Fibroblast of pulmonary artery (primary cell): ENCODE measurements at regions not wholly inside any gene's neighbourhood (a gene's known extent, or its start where the extent isn't known, plus 50 kb on each side); places are given as distances from the start of the nearest gene placed in this dataset.

ENCODE experiments used
- DNase-seq: peaks from one replicate; pipeline ENCODE4 v3.0.0-alpha.2; 2010; ENCODE audit warnings: low read depth
- H3K4me3 ChIP-seq: replicated peaks from 2 replicates; pipeline ENCODE4 v1.5.1; 2011; ENCODE audit warnings: low read depth, mild to moderate bottlenecking, control low read depth, low read length, moderate library complexity
- TF ChIP-seq, protein P1 (sequence below): IDR thresholded peaks from 2 replicates; pipeline ENCODE4 v1.5.1; 2011; ENCODE audit warnings: mild to moderate bottlenecking, control low read depth, low read length, inconsistent platforms; ENCODE audit errors: missing control alignments

DNA sequence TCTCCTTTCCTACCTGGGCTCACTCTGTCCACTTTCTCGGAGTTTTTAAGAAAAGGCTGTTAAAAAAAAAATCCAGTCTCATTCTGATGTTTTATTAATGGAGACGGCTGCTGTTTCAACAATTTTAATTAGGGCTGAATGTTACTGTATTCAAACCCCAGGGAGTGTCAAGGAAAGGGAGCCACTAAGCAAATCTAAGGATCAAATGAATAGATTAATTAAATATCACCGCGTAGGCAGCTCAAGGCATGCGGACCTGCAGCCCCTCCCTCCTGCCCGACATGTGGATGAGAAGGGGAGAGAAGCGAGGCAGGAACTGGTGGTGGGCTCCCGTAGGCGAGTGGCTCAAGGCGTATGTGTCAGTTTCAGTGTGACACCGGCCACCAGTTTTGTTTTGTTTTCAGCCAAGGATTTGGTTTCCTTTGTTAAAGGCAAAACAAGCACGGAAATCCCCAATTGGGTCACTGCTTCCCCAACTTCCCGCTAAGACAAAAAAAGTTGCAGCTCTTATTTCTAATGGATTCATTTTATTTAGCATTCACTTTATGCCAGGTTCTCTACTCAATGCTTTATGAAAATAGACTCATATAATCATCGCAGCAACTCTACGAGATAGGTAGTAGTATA is 110.6 kb downstream of the GP2 start:
- TF ChIP-seq, protein P1, sequence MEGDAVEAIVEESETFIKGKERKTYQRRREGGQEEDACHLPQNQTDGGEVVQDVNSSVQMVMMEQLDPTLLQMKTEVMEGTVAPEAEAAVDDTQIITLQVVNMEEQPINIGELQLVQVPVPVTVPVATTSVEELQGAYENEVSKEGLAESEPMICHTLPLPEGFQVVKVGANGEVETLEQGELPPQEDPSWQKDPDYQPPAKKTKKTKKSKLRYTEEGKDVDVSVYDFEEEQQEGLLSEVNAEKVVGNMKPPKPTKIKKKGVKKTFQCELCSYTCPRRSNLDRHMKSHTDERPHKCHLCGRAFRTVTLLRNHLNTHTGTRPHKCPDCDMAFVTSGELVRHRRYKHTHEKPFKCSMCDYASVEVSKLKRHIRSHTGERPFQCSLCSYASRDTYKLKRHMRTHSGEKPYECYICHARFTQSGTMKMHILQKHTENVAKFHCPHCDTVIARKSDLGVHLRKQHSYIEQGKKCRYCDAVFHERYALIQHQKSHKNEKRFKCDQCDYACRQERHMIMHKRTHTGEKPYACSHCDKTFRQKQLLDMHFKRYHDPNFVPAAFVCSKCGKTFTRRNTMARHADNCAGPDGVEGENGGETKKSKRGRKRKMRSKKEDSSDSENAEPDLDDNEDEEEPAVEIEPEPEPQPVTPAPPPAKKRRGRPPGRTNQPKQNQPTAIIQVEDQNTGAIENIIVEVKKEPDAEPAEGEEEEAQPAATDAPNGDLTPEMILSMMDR: no peak
- H3K4me3 ChIP-seq: no peak overlapping the region

DNA sequence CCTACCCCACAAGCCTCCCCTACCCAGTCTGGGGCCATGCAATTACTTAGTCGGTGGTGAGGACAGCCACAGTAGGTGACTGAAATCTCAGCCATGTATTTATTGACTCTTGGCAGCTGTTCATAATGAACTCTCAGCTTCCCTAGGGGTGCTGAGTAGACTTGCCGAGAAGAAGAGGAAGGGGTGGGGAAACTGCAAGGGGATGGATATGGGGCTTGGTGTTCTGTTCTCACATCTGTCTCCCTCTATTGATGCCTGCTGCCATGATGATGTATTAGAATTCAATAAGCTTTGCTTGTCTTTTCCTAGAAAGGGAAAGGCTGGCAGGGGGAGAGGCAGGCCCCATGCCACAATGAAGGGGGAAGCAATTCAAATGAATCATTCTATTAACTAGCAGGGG is 112.9 kb downstream of the GP2 start:
- TF ChIP-seq, protein P1: no peak
- no peak for DNase-seq
- no peak overlapping the region for H3K4me3 ChIP-seq

More for the DNA sequence above, 110.6 kb downstream of the GP2 start:
- no peak for DNase-seq

DNA sequence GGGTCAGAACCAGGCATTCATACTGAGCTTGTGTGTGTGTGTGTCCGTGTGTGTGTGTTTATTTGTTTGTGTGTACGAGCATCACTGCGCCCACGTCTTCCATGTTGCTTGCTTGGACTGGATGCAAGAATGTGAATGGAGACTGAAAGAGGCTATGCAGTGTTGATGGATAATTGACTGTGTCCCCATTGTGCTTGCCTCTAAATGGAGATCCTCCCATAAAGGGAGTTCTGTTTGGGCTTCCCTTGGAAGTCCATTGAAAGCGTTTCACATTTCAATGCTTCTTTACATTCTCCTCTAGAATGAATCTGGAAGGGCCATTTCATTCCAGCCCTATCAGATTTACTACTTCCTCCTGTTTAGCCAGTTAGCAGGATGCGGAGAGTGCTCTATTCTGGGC is 124.0 kb downstream of the GP2 start:
- TF ChIP-seq, protein P1: no peak
- DNase-seq: no peak
- no peak overlapping the region for H3K4me3 ChIP-seq

DNA sequence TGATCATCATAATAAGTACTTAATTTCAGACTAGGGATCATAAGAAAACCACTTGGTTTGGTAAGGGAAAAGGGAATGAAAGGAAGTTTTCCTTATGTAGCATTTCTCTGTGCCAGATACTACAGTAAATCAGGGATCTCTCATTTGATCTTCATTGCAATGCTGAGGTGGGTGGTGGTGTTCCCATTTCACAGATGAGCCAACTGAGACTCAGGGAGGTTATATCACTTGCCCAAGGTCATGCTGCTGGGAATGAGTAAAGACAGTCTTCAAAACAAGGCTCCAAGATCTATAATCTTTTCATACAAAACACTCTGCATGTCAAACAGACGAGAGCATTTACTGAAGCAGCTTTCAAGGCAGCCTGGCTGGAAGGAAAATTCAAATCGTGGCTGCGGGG is 124.6 kb downstream of the GP2 start:
- DNase-seq: no peak

DNA sequence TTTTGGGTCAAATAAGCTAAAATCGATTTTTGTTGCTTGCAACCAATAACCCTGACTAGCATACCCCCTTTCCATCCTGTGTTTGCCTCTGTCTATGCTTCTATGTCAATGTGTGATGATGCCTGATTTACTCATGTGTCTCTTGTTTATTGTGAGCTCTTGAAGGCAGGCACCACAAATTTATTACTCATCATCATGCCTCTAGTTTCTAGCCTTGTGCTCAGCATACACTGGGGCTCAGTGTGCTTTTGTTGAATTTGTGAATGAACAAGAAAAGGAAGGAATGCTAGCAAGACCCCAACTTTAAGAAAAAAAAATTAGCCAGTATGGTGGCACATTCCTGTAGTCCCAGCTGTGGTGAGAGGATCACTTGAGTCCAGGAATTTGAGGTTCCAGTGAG is 119.1 kb upstream of the GPR139 start:
- TF ChIP-seq, protein P1: no peak
- DNase-seq: no peak
- no peak overlapping the region for H3K4me3 ChIP-seq

More for the DNA sequence above, 124.6 kb downstream of the GP2 start:
- TF ChIP-seq, protein P1: no peak
- no peak overlapping the region for H3K4me3 ChIP-seq

DNA sequence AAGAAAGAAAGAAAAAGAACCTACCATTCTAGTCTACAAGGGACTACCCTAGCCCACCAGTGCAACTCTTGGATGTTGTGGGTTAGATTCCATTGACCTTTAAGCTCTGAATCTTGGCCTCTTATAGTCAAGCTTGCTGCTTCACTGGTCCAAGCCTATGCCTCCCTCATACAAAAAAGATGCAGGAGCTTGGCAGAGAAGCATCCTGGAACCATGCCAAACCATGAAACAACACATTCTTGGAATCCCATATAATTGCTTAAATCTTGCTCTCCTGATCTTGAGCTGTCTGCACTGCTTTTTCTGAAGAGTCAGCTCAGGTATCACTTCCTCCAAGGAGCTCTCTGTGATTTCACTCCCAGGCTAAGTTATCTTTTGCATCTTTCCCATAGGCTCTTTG is 117.9 kb upstream of the GPR139 start:
- DNase-seq: no peak
- no peak overlapping the region for H3K4me3 ChIP-seq
- TF ChIP-seq, protein P1: no peak

DNA sequence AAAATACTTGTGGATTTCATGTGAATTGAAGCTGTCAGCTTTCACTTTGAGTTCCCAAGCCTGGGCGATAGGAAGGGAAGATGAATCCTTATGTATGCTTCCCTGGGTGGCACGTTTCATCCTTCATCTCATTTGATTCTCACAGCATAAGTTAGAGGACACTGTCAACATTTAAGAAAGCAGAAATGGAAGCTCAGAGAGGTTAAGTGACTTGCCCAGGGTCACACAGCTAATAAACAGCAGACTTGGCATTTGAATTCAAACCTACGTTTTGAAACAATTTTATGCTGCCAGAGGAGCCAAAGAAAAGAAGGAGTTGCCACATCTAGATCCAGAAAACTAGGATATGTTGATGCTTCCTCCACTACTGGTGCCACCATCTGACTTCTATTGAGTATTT is 108.3 kb upstream of the GPR139 start:
- no peak for DNase-seq
- TF ChIP-seq, protein P1: no peak
- H3K4me3 ChIP-seq: no peak overlapping the region
